ENCODE measurements at regions not wholly inside any gene's neighbourhood (a gene's known extent, or its start where the extent isn't known, plus 50 kb on each side); places are given as distances from the start of the nearest gene placed in this dataset.

DNA sequence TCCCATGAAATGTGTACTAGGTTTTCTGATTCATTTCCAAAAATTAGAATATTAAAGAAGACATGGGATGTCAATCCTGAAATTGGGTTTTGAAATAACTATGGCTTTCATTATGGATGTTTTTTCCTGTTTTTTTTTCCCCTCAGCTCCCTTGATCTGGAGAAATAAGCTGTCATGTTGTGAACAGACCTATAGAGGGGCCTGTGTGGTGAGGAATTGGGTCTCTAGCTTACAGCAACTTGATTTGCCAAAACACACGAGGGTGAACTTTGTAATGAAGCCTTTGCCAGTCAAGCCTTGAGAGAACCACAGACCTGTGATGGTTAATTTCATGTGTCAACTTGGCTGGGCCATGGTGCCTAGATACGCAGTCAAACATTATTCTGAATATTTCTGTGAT is 2413.6 kb downstream of the PCDH7 start:
- no peak for DNase-seq
- intact Hi-C loops (cut with DNase I; ENCODE audit: low total_unique reads) = no loop called here
- Histone ChIP-seq H3K36me3 (no peaks in the 10 kb centered on the region), H3K4me3 (no peak overlapping the region), H3K27me3 (no peaks in the 10 kb centered on the region), H3K4me1 (no peaks in the 10 kb centered on the region), H3K27ac (no peak overlapping the region), H3K9me3 (peaks cover 0 to 7% (median 3%) of the 10 kb centered on the region in 4 donors)
- TF ChIP-seq POLR2AphosphoS5 (IDR thresholded peaks at IDR 0.05) (no peak), POLR2A (IDR thresholded peaks at IDR 0.05) (no peak), EP300 (IDR thresholded peaks at IDR 0.05) (no peak)
- TF ChIP-seq, protein P1, sequence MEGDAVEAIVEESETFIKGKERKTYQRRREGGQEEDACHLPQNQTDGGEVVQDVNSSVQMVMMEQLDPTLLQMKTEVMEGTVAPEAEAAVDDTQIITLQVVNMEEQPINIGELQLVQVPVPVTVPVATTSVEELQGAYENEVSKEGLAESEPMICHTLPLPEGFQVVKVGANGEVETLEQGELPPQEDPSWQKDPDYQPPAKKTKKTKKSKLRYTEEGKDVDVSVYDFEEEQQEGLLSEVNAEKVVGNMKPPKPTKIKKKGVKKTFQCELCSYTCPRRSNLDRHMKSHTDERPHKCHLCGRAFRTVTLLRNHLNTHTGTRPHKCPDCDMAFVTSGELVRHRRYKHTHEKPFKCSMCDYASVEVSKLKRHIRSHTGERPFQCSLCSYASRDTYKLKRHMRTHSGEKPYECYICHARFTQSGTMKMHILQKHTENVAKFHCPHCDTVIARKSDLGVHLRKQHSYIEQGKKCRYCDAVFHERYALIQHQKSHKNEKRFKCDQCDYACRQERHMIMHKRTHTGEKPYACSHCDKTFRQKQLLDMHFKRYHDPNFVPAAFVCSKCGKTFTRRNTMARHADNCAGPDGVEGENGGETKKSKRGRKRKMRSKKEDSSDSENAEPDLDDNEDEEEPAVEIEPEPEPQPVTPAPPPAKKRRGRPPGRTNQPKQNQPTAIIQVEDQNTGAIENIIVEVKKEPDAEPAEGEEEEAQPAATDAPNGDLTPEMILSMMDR (IDR thresholded peaks at IDR 0.05) = no peak
- 28 to 60% (median 43%) methylated on average over 2 of the region's 2 CpGs for WGBS, 5 donors

GRCh38 chr4:33134366-33134765 is 2414.2 kb downstream of the PCDH7 start:
- no peaks in the 10 kb centered on the region for H3K4me1 ChIP-seq
- no peak overlapping the region for H3K4me3 ChIP-seq
- H3K27ac ChIP-seq = no peak overlapping the region
- 66 to 94% (median 82%) methylated on average over 1 of the region's 1 CpG for WGBS, 5 donors
- intact Hi-C loops (cut with DNase I; ENCODE audit: low total_unique reads) = no loop called here
- peaks cover 0 to 7% (median 3%) of the 10 kb centered on the region in 4 donors for H3K9me3 ChIP-seq
- TF ChIP-seq POLR2AphosphoS5 (IDR thresholded peaks at IDR 0.05) = no peak
- no peak for TF ChIP-seq EP300 (IDR thresholded peaks at IDR 0.05)
- no peak for TF ChIP-seq POLR2A (IDR thresholded peaks at IDR 0.05)
- TF ChIP-seq, protein P1 (IDR thresholded peaks at IDR 0.05) = no peak
- DNase-seq = peak in 1 of 2 donors; percentile 5
- no peaks in the 10 kb centered on the region for H3K36me3 ChIP-seq
- H3K27me3 ChIP-seq = no peaks in the 10 kb centered on the region

DNA sequence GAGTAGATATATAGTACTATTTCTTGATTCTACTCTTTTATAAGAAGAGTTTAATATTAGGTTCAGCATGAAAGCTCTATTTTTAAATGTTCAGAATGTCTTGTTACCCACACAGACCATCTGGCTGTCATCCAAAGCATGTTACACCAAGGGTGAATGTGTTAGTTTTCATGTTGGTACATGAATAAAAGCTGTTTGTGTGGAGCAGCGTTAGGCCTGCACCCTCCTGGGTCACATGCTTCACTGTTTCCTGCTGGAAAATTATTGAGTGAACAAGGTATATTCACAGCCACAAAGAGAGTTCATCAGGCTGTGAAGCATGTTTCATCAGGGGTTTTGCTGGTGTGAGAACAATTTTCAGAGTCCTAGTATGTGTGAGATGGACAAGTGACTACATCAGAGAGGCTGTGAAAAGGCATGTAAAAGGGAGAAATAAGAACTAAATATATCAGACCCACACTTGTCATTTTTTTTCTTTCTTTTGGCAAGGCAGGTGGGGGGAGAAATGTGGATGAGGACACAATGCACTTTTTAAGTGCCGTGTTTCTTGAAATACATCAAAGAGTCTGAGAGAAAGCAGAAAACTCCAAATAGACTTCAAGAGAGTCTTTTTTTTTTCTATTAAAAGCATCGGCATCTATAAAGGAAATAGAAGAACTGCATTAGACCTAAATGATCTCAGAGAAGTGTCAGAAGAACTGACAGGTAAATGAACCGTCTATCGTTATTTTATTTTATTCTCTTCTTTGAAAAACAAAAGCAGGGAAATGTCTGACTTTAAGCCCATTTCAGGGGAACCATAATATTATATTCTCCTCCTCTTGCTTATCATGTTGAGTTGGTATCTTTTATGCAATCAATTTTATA is 2429.7 kb downstream of the PCDH7 start:
- Histone ChIP-seq H3K9me3 (peaks cover 0 to 6% (median 0%) of the 10 kb centered on the region in 4 donors), H3K27me3 (no peaks in the 10 kb centered on the region), H3K36me3 (no peaks in the 10 kb centered on the region), H3K27ac (no peak overlapping the region), H3K4me3 (no peak overlapping the region), H3K4me1 (no peaks in the 10 kb centered on the region)
- TF ChIP-seq POLR2A (IDR thresholded peaks at IDR 0.05) (no peak), POLR2AphosphoS5 (IDR thresholded peaks at IDR 0.05) (no peak), EP300 (IDR thresholded peaks at IDR 0.05) (no peak)
- TF ChIP-seq, protein P1 (IDR thresholded peaks at IDR 0.05) = no peak
- 67 to 81% (median 80%) methylated on average over 5 of the region's 5 CpGs for WGBS, 5 donors
- intact Hi-C loops (cut with DNase I; ENCODE audit: low total_unique reads) = no loop called here
- peak in 1 of 2 donors; percentile 7 for DNase-seq

- H3K36me3 ChIP-seq = no peaks in the 10 kb centered on the region
- H3K4me1 ChIP-seq = no peaks in the 10 kb centered on the region
- H3K27ac ChIP-seq = no peak overlapping the region
- no peaks in the 10 kb centered on the region for H3K27me3 ChIP-seq
- intact Hi-C loops (cut with DNase I; ENCODE audit: low total_unique reads) = no loop called here
- peaks cover 0 to 6% (median 0%) of the 10 kb centered on the region in 4 donors for H3K9me3 ChIP-seq
- 71 to 78% (median 75%) methylated on average over 3 of the region's 3 CpGs for WGBS, 5 donors
- H3K4me3 ChIP-seq = no peak overlapping the region
- TF ChIP-seq POLR2AphosphoS5 (IDR thresholded peaks at IDR 0.05) (no peak), EP300 (IDR thresholded peaks at IDR 0.05) (no peak), POLR2A (IDR thresholded peaks at IDR 0.05) (no peak)
- TF ChIP-seq, protein P1 (IDR thresholded peaks at IDR 0.05) = no peak
- no peak for DNase-seq
Measured at GRCh38 chr4:33150525-33150910, 2430.3 kb downstream of the PCDH7 start.

All from stomach (tissue), 8 donors.